HL-60 (cell line): ENCODE measurements at regions not wholly inside any gene's neighbourhood (a gene's known extent, or its start where the extent isn't known, plus 50 kb on each side); places are given as distances from the start of the nearest gene placed in this dataset.

Source experiments
- DNase-seq, 2 experiments: peaks; one replicate each; pipeline ENCODE4 v3.0.0-alpha.2; 2010 to 2020; ENCODE audit warnings: low read depth in 1 of 2, low spot score in 1 of 2
- H3K27ac ChIP-seq: fragments of 250-450 bp; sonication (Bioruptor Pico); replicated peaks from 2 replicates; pipeline ENCODE4 v1.5.1; 2020; ENCODE audit warnings: mild to moderate bottlenecking, moderate library complexity
- H3K27me3 ChIP-seq: fragments of 250-450 bp; sonication (Bioruptor Pico); 2 replicates; pipeline ENCODE4 v1.5.1; 2021; ENCODE audit warnings: mild to moderate bottlenecking, moderate library complexity; ENCODE audit not compliant: insufficient read depth, poor library complexity, severe bottlenecking
- H3K4me3 ChIP-seq: replicated peaks from 2 replicates; pipeline ENCODE4 v1.5.1; 2011; ENCODE audit warnings: mild to moderate bottlenecking, control low read depth, low read length; ENCODE audit not compliant: insufficient read depth
- CTCF ChIP-seq: IDR thresholded peaks from one replicate; pipeline ENCODE4 v1.5.1; 2011; ENCODE audit warnings: low read length, control low read depth, inconsistent platforms; ENCODE audit not compliant: insufficient read depth
- GABPA ChIP-seq: IDR thresholded peaks from 2 replicates; pipeline ENCODE4 v1.6.1; 2012; ENCODE audit warnings: low read depth
- POLR2AphosphoS5 ChIP-seq: IDR thresholded peaks from 2 replicates; pipeline ENCODE4 v1.6.1; 2012; ENCODE audit warnings: low read depth
- REST ChIP-seq: IDR thresholded peaks from 2 replicates; pipeline ENCODE4 v1.6.1; 2012; ENCODE audit warnings: low read depth; ENCODE audit not compliant: insufficient replicate concordance
- SPI1 ChIP-seq: IDR thresholded peaks from 2 replicates; pipeline ENCODE4 v1.6.1; 2012; ENCODE audit warnings: low read depth, mild to moderate bottlenecking, borderline replicate concordance

GRCh38 chr2:217016796-217017419 is 157.0 kb upstream of the TNP1 start:
- TF ChIP-seq POLR2AphosphoS5, result no peak
- no peak for TF ChIP-seq GABPA
- no peak for TF ChIP-seq REST
- TF ChIP-seq CTCF, result no peak
- no peak for TF ChIP-seq SPI1
- DNase-seq, result no peak
- Histone ChIP-seq H3K27me3 (peaks cover 4% of the 10 kb centered on the region), H3K27ac (no peak overlapping the region), H3K4me3 (no peak overlapping the region)

- TF ChIP-seq SPI1, result no peak
- TF ChIP-seq POLR2AphosphoS5, result no peak
- no peak for TF ChIP-seq REST
- no peak for TF ChIP-seq GABPA
- no peak for TF ChIP-seq CTCF
- H3K27ac ChIP-seq, result no peak overlapping the region
- no peak overlapping the region for H3K4me3 ChIP-seq
- no peak for DNase-seq
- H3K27me3 ChIP-seq, result peaks cover 4% of the 10 kb centered on the region
Measured at GRCh38 chr2:217014328-217015105, 154.7 kb upstream of the TNP1 start.

GRCh38 chr2:217013926-217014325 is 154.1 kb upstream of the TNP1 start:
- Histone ChIP-seq H3K27ac (no peak overlapping the region), H3K4me3 (no peak overlapping the region), H3K27me3 (peaks cover 4% of the 10 kb centered on the region)
- TF ChIP-seq GABPA, result no peak
- TF ChIP-seq SPI1, result no peak
- TF ChIP-seq CTCF, result no peak
- TF ChIP-seq REST, result no peak
- no peak for TF ChIP-seq POLR2AphosphoS5
- no peak for DNase-seq
